Nephron (organoid): ENCODE measurements at regions not wholly inside any gene's neighbourhood (a gene's known extent, or its start where the extent isn't known, plus 50 kb on each side); places are given as distances from the start of the nearest gene placed in this dataset.

Experiments used
- H3K27ac Mint-ChIP-seq, 3 experiments: 2 replicates each; pipeline ENCODE4 v1.8.0; 2020; ENCODE audit warnings: mixed read lengths in 3 of 3, mild to moderate bottlenecking in 2 of 3, moderate library complexity in 1 of 3
- H3K27me3 Mint-ChIP-seq: 2 replicates; pipeline ENCODE4 v1.8.0; 2021; ENCODE audit warnings: low read depth, mild to moderate bottlenecking, moderate library complexity, mixed read lengths
- H3K36me3 Mint-ChIP-seq: 2 replicates; pipeline ENCODE4 v1.8.0; 2020; ENCODE audit warnings: low read depth, mixed read lengths
- H3K4me1 Mint-ChIP-seq: 2 replicates; pipeline ENCODE4 v1.8.0; 2020; ENCODE audit warnings: mixed read lengths
- H3K4me3 Mint-ChIP-seq, 3 experiments: 2 replicates each; pipeline ENCODE4 v1.8.0; 2020; ENCODE audit warnings: mild to moderate bottlenecking in 3 of 3, mixed read lengths in 3 of 3, moderate library complexity in 2 of 3
- H3K9me3 Mint-ChIP-seq: 2 replicates; pipeline ENCODE4 v1.8.0; 2020; ENCODE audit warnings: mixed read lengths
- CTCF ChIP-seq, 3 experiments: fragments of 200-600 bp; sonication (generic); IDR thresholded peaks; one replicate each; pipeline ENCODE4 v1.5.0; 2021; ENCODE audit warnings: antibody characterized with exemption in 3 of 3; ENCODE audit not compliant: unreplicated experiment in 3 of 3

DNA sequence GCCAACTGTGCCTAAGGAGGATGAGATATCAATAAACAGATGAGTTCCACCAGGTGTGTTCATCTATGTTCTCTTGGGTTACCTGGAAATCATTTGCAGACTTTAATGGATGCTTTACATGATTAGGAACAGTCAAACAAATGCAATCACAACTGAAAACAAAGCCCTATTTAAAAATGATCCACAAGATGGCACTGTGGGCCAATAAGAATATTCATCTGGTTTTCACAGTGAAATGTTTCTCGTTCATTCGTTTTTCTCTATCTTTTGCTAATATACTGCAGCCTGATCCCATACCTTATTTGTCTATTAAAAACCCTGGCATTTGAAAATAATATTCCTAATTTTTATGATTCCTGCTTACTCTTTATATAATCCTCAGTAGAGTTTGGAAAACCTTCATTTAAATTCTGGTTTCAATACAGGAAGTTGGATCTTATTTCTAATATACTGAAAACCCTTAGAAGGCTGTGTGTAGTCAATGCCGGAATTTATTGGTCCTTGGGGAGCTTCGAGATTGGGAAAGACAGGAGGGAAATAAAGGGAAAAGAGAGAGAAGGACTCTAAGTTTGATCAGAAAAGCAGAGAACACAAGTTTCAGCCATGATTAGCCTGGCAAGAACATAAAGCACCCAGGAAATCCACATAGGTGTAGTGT, 63.8 kb upstream of the TAPT1 start:
- peaks cover 2% of the 10 kb centered on the region for H3K36me3 Mint-ChIP-seq
- peaks cover 5% of the 10 kb centered on the region for H3K9me3 Mint-ChIP-seq
- H3K27ac Mint-ChIP-seq: peak overlapping the region; percentile 28 to 48 (median 29)
- TF ChIP-seq CTCF (IDR thresholded peaks at IDR 0.05; ENCODE audit: unreplicated experiment in 3 of 3): peak; percentile 68 to 84 (median 72)
- peaks cover 18% of the 10 kb centered on the region for H3K4me1 Mint-ChIP-seq
- H3K4me3 Mint-ChIP-seq: peak overlapping the region; percentile 0 to 20 (median 0)
- H3K27me3 Mint-ChIP-seq: no peaks in the 10 kb centered on the region

- H3K36me3 Mint-ChIP-seq: peaks cover 40% of the 10 kb centered on the region
- TF ChIP-seq CTCF (IDR thresholded peaks at IDR 0.05; ENCODE audit: unreplicated experiment in 3 of 3): no peak
- H3K4me1 Mint-ChIP-seq: no peaks in the 10 kb centered on the region
- no peaks in the 10 kb centered on the region for H3K27me3 Mint-ChIP-seq
- H3K9me3 Mint-ChIP-seq: peaks cover 29% of the 10 kb centered on the region
- H3K27ac Mint-ChIP-seq: no peak overlapping the region
- H3K4me3 Mint-ChIP-seq: no peak overlapping the region
These were observed 57.8 kb upstream of the TAPT1 start for GRCh38 chr4:16284050-16284449.

GRCh38 chr4:16278178-16278577, 51.9 kb upstream of the TAPT1 start:
- Mint-ChIP-seq H3K36me3 (peaks cover 57% of the 10 kb centered on the region), H3K9me3 (peaks cover 38% of the 10 kb centered on the region)
- TF ChIP-seq CTCF (IDR thresholded peaks at IDR 0.05; ENCODE audit: unreplicated experiment in 3 of 3): no peak

More at GRCh38 chr4:16278178-16278577, 51.9 kb upstream of the TAPT1 start:
- no peak overlapping the region for H3K27ac Mint-ChIP-seq
- no peaks in the 10 kb centered on the region for H3K4me1 Mint-ChIP-seq
- H3K27me3 Mint-ChIP-seq: no peaks in the 10 kb centered on the region
- H3K4me3 Mint-ChIP-seq: no peak overlapping the region
